Esophagus muscularis mucosa (tissue), 4 donors: ENCODE measurements at regions not wholly inside any gene's neighbourhood (a gene's known extent, or its start where the extent isn't known, plus 50 kb on each side); places are given as distances from the start of the nearest gene placed in this dataset.
"Not testable (repeated sequence)": the region's sequence is repeated elsewhere in the genome, so short reads cannot be mapped to it uniquely, and the experiment has no call there.

Source experiments
- DNase-seq: peaks from one replicate; pipeline ENCODE4 v3.0.0-alpha.2; 2017; ENCODE audit errors: extremely low spot score
- H3K27ac ChIP-seq, 4 donors: fragments of 200-600 bp; sonication (generic); replicated peaks in 1 of 4; 1 replicate in 3 of 4; 2 replicates in 1 of 4; pipeline ENCODE4 v1.5.1; 2016 to 2019; ENCODE audit warnings: mild to moderate bottlenecking in 1 of 4
- H3K27me3 ChIP-seq, 4 donors: fragments of 200-600 bp; sonication (generic); one replicate each; pipeline versions ENCODE4 v1.5.1 to v1.6.0; 2016 to 2019
- H3K36me3 ChIP-seq, 4 donors: fragments of 200-600 bp; sonication (generic); one replicate each; pipeline ENCODE4 v1.5.1; 2016 to 2019
- H3K4me1 ChIP-seq, 4 donors: fragments of 200-600 bp; sonication (generic); one replicate each; pipeline ENCODE4 v1.5.1; 2016 to 2019
- H3K4me3 ChIP-seq, 4 donors: fragments of 200-600 bp; sonication (generic); 1 replicate in 2 of 4; 2 replicates in 2 of 4; pipeline ENCODE4 v1.5.1; 2016 to 2019; ENCODE audit warnings: mild to moderate bottlenecking in 4 of 4, moderate library complexity in 1 of 4
- H3K9me3 ChIP-seq, 4 donors: fragments of 200-600 bp; sonication (generic); 1 replicate in 3 of 4; 2 replicates in 1 of 4; pipeline ENCODE4 v1.5.1; 2016 to 2019
- CTCF ChIP-seq, 3 experiments: fragments of 200-600 bp in 2 of 3; fragments of 450-650 bp in 1 of 3; sonication (generic) in 2 of 3; IDR thresholded peaks; one replicate each; pipeline ENCODE4 v1.5.1; 2017 to 2019; ENCODE audit warnings: antibody characterized with exemption in 3 of 3, mild to moderate bottlenecking in 2 of 3, moderate library complexity in 1 of 3
- EP300 ChIP-seq: sonication (generic); formaldehyde crosslinking; IDR thresholded peaks from one replicate; pipeline ENCODE4 v1.6.1; 2017; ENCODE audit warnings: antibody characterized with exemption
- POLR2A ChIP-seq: fragments of 450-650 bp; IDR thresholded peaks from one replicate; pipeline ENCODE4 v1.6.1; 2017; ENCODE audit warnings: antibody characterized with exemption, moderate library complexity, mild to moderate bottlenecking, low read depth
- POLR2AphosphoS5 ChIP-seq, 2 donors: sonication (generic); formaldehyde crosslinking; IDR thresholded peaks; one replicate each; pipeline ENCODE4 v1.6.1; 2017; ENCODE audit warnings: antibody characterized with exemption in 2 of 2
- WGBS: methylation state at CpG from one replicate; pipeline ENCODE4 v1.1.5; 2018; 5-methylcytosine and 5-hydroxymethylcytosine counted together
- intact Hi-C: fragments of 100-400 bp; cut with DNase I; formaldehyde crosslinking; loops from one replicate; pipeline ENCODE4 v1.15.1; 2023

- Histone ChIP-seq H3K4me3 (no peak overlapping the region), H3K27me3 (no peaks in the 10 kb centered on the region), H3K36me3 (no peaks in the 10 kb centered on the region), H3K27ac (no peak overlapping the region), H3K9me3 (no peaks in the 10 kb centered on the region), H3K4me1 (no peaks in the 10 kb centered on the region)
- intact Hi-C loops, result no loop called here
- no peak for DNase-seq
- TF ChIP-seq EP300, result no peak
- TF ChIP-seq POLR2A, result no peak
- TF ChIP-seq CTCF (IDR thresholded peaks at IDR 0.05), result no peak
- TF ChIP-seq POLR2AphosphoS5 (IDR thresholded peaks at IDR 0.05), result no peak
Measured at GRCh38 chr2:35447821-35448220, 907.8 kb upstream of the CRIM1 start.

GRCh38 chr2:35447215-35447614 lies 908.4 kb upstream of the CRIM1 start:
- H3K4me1 ChIP-seq, result no peaks in the 10 kb centered on the region
- no peaks in the 10 kb centered on the region for H3K9me3 ChIP-seq
- H3K4me3 ChIP-seq, result no peak overlapping the region
- 73% methylated on average over 5 of the region's 5 CpGs for WGBS
- no peaks in the 10 kb centered on the region for H3K27me3 ChIP-seq
- H3K36me3 ChIP-seq, result no peaks in the 10 kb centered on the region
- no peak overlapping the region for H3K27ac ChIP-seq
- intact Hi-C loops, result no loop called here
- DNase-seq, result no peak
- TF ChIP-seq EP300 (no peak), POLR2A (no peak), POLR2AphosphoS5 (IDR thresholded peaks at IDR 0.05) (no peak), CTCF (IDR thresholded peaks at IDR 0.05) (no peak)

GRCh38 chr2:35443087-35443486 lies 912.5 kb upstream of the CRIM1 start:
- Histone ChIP-seq H3K9me3 (no peaks in the 10 kb centered on the region), H3K4me3 (no peak overlapping the region), H3K27me3 (no peaks in the 10 kb centered on the region), H3K4me1 (no peaks in the 10 kb centered on the region), H3K27ac (no peak overlapping the region), H3K36me3 (no peaks in the 10 kb centered on the region)
- DNase-seq, result no peak
- TF ChIP-seq POLR2AphosphoS5 (IDR thresholded peaks at IDR 0.05) (no peak), POLR2A (no peak), CTCF (IDR thresholded peaks at IDR 0.05) (no peak), EP300 (no peak)
- intact Hi-C loops, result no loop called here

DNA sequence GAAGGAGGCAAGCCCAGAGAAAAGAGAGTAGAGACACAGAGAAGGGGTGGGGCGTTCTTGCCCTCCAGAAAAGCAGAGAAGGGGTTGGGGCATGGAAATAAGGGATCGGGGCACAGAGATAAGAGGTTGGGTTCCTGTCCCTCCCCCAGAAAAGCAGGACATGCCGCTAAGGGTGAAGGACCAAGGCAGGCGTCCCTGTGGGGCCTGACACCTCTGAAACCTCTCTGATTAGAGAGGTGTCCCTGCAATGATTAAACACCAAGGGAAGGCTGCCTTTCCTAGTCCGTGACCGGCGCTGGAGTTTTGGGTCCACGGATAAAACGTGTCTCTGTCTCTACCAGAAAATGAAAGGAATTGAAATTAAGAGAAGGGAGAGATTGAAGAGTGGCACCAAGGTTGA lies 914.0 kb upstream of the CRIM1 start:
- WGBS, result 96% methylated on average over 8 of the region's 9 CpGs
- H3K4me1 ChIP-seq, H3K36me3 ChIP-seq, DNase-seq, H3K27ac ChIP-seq, H3K4me3 ChIP-seq, intact Hi-C loops, H3K27me3 ChIP-seq, H3K9me3 ChIP-seq: not testable (repeated sequence)

DNA sequence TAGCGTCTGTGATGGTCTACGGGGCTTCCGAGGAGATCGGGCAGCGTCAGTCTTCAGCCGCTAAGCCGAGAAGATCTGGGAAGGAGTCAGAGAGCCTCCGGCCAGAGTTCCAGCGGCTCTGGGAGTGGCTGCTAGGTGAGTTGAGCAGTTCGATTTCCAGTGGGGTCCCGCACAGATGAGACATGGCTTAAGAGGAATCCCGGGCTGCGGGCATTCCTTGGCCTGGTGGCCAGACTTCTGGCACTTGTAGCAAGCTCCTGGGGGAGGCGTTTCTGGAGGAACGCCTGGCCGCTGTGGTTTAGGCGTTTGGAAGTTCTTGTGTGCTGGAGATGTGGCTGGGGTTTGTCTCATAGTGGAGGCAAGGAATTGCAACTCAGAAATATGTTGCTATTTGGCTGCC lies 915.3 kb upstream of the CRIM1 start:
- H3K36me3 ChIP-seq, H3K27ac ChIP-seq, H3K4me1 ChIP-seq, DNase-seq, intact Hi-C loops, H3K27me3 ChIP-seq, H3K9me3 ChIP-seq, H3K4me3 ChIP-seq: not testable (repeated sequence)
- 90% methylated on average over 17 of the region's 17 CpGs for WGBS

DNA sequence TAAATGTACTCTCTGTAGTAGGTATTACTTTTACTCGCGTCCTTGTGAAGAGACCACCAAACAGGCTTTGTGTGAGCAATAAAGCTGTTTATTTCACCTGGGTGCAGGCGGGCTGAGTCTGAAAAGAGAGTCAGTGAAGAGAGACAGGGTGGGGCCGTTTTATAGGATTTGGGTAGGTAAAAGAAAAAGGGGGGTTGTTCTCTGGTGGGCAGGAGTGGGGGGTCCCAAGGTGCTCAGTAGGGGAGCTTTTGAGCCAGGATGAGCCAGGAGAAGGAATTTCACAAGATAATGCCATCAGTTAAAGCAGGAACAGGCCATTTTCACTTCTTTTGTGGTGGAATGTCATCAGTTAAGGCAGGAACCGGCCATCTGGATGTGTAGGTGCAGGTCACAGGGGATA lies 918.7 kb upstream of the CRIM1 start:
- intact Hi-C loops, H3K4me3 ChIP-seq, H3K27ac ChIP-seq, H3K4me1 ChIP-seq, H3K36me3 ChIP-seq, DNase-seq, H3K27me3 ChIP-seq, H3K9me3 ChIP-seq: not testable (repeated sequence)
- 94% methylated on average over 5 of the region's 5 CpGs for WGBS

GRCh38 chr2:35428548-35428947 lies 927.0 kb upstream of the CRIM1 start:
- Histone ChIP-seq H3K4me1 (no peaks in the 10 kb centered on the region), H3K27me3 (no peaks in the 10 kb centered on the region), H3K27ac (no peak overlapping the region), H3K36me3 (no peaks in the 10 kb centered on the region), H3K9me3 (no peaks in the 10 kb centered on the region), H3K4me3 (no peak overlapping the region)
- DNase-seq, result no peak
- intact Hi-C loops, result no loop called here
- 83% methylated on average over 1 of the region's 1 CpG for WGBS
- no peak for TF ChIP-seq POLR2AphosphoS5 (IDR thresholded peaks at IDR 0.05)
- peak in 1 of 3 experiments; percentile 55 for TF ChIP-seq CTCF (IDR thresholded peaks at IDR 0.05)
